Cardiac septum (tissue), 1 donor: ENCODE measurements at regions not wholly inside any gene's neighbourhood (a gene's known extent, or its start where the extent isn't known, plus 50 kb on each side); places are given as distances from the start of the nearest gene placed in this dataset.
"Not testable (repeated sequence)": the region's sequence is repeated elsewhere in the genome, so short reads cannot be mapped to it uniquely, and the experiment has no call there.

ENCODE experiments used
- DNase-seq: peaks from one replicate; pipeline ENCODE4 v3.0.0-alpha.2; 2020; ENCODE audit warnings: low spot score
- intact Hi-C: fragments of 100-400 bp; cut with DNase I; formaldehyde crosslinking; loops from one replicate; pipeline ENCODE4 v1.14.0; 2022
- donor health status: DM: no; HTN: no; CAD: no.

DNA sequence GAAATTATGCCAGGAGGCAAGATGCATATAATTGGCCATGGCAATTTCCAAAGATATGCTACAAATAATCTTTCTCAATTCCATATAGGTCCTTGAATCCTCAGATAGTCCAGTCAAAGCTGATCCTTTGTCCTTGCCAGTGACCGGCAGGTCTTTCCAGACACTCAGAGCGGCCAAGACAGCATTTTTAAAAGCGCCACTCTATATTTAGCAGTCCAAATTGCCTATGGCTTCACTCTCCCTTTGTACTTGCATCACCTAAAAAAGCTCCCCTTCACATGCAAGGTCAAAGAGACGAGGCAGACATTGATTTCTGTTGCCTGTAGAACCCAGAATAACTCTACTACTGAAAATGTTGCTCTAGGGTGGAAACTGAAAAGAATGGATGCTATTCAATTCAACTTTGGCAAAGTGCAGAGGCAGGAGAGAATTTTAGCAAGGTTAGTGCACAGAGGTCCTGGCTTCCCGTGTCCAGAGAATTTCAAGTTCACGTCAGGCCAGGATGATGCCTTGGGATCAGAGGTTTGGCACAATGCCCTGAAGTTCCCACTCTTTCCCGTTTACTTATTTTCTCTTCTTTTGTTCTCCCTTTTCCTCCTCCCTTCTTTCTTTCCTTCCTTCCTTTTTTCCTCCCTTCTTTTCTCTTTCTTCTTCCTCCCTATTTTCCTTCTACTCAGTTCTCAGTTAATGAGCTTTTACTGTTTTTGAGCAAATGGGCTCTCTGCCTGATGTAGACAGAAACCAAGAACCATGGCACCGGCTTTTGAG lies 108.5 kb downstream of the KCNK1 start:
- intact Hi-C loops, result loop anchor here (2.0 kb wide), 1 partner anchor 56 kb away; no protein-coding TSS in a partner anchor
- DNase-seq, result no peak

DNA sequence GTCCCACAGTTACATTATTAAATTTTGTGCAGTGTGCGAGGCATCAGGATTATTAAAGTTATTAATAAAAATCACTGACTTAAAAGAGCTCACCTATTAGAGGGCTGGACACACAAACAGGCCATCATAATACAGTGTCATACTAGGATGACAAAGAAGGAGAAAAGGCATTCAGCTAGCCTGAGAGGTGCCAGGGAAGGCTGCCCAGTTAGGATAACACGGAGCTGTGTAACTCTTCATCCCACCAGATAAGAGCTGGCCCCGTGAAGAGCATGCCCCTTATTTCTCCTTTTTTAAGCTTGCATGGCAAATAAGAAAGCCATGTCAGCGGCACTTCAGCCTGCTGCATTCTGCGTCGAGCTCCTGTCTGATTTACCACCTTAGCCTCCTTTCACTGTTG lies 109.5 kb downstream of the KCNK1 start:
- intact Hi-C loops, result loop anchor here (2.0 kb wide), 1 partner anchor 57 kb away; no protein-coding TSS in a partner anchor
- no peak for DNase-seq

DNA sequence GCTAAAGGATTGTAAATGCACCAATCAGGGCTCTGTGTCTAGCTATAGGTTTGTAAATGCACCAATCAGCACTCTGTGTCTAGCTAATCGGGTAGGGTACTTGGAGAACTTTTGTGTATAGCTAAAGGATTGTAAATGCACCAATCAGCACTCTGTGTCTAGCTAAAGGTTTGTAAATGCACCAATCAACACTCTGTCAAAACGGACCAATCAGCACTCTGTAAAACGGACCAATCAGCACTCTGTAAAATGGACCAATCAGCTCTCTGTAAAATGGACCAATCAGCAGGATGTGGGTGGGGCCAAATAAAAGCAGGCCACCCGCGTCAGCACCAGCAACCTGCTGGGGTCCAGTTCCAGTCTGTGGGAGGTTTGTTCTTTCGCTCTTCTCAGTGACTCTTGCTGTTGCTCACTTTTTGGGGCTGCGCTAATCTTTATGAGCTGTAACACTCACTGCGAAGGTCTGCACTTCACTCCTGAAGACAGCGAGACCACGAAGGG lies 110.3 kb downstream of the KCNK1 start:
- DNase-seq, intact Hi-C loops: not testable (repeated sequence)

DNA sequence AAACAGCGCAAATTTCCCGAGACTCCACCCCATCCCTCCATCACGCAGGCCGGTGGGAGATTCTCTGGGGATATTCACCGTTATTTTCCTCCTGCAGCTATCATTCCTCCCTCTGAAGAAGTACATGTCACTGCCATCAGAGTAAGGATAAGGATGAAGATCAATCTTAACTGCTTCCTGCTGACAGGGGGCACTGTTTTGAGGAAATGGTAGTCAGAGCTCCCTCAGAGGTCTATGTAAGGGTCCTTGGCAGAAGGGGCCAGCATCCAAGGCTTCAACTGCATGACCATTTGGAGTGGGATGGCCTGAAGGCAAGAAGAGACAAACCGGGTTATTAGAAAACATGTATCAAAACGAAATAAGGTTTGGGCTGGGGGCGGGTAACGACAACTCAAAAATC lies 111.5 kb downstream of the KCNK1 start:
- intact Hi-C loops, result no loop called here
- DNase-seq, result no peak

DNA sequence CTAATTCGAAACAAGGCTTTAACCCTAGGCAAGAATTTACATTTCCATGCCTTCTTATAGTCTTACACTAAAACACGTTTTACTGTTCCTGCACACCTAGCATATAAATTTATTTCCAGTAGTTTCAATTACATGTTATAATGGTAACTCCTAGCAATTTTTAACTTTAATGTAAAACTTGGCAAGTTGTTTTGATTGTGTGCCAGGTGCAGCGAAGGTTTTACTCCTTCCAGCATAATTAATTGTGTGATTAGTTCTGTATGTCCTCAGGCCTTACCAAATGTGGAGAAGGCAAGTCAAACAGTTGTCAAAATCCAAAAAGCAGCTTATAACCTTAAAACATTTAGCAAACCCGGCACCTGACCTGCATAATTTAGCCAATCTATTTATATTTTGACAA lies 114.8 kb downstream of the KCNK1 start:
- intact Hi-C loops, result no loop called here
- no peak for DNase-seq

DNA sequence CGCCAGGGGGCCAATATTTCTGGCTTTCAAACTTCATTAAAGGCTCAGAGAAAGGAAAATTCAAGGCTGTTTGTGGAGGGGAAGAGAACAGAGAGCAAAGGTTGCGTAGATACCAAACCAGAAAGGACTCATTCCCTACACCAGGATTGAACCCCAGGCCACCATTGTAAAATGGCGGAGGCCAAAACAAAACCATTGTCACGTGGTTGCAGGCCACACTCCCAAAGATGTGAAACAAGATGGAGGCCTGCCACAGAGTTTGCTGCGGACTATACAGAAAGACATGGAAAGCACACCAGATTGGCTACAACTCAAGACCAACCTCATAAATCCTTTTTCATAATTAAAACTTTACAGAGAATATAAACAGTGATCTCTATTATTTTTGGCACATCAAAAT lies 116.5 kb downstream of the KCNK1 start:
- intact Hi-C loops, result no loop called here
- DNase-seq, result no peak

DNA sequence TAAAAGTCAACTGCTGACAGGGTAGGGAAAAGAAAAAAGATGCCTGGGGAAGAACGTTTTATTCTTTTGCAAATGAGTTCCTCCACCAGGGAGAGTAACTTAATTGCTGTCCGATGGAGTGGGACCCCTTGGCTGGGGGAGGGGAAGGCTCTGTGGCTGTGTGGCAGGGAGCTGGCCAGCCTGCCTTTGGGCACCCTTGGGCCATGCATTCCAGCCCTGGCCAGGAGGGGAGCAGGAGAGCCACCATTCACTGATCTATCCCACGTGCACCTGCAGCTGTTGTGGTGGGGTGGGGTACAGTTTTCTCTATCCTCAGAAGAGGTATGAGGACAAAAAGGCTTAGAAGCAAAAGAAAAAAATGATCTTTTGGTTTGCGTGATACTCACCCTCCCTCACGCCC lies 116.9 kb downstream of the KCNK1 start:
- DNase-seq, result no peak
- intact Hi-C loops, result no loop called here

DNA sequence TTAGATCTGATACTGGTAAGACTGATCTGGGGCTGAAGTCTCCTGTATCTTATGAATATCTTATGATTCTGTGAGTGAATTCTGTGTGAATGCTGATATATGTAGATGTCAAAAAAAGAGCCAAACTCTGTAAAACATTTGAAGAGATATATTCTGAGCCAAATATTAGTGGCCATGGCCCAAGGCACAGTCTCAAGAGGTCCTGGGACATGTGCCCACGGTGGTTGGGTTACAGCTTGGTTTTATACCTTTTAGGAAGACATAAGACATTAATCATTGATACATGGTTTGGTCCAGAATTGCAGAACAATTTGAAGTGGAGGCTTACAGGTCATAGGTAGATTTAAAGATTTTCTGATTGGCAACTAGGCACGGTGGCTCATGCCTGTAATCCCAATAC lies 118.3 kb downstream of the KCNK1 start:
- intact Hi-C loops, result no loop called here
- no peak for DNase-seq

DNA sequence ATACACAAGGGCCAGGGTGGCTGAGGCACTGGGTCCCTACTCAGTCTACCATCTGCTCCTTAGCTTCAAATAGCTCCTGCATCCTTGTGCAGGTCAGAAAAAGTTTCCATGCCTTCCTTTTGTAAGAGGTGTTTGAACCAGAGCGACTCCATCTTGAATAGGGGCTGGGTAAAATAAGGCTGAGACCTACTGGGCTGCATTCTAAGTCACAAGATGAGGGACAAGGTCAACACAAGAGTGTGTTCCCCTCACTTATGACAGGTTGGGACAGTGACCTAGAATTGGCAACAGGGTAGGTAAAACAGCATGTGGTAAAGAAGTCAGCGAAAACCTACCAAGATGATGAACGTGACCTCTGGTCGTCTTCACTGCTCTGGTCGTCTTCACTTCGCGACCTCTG lies 120.5 kb downstream of the KCNK1 start:
- intact Hi-C loops, result no loop called here

DNA sequence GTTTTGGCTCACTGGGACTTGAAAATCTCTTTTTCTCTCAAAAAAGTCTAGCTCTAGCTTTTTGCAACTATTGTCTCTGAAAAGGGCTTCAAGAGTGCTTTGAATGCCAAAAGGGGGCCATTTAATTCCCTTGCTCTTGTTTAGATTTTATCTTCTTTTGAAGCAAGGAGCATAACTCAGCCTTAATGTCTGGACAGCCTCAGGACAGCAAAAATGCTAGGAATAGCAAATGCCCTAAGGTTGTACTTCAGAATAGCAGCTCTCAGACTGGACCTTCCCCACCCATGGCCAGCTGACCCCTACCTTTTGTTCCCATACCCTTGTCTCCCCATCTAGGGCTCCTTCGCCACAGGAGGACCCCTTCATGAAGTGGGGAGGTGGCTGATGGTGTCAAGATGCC lies 121.4 kb downstream of the KCNK1 start:
- DNase-seq, result no peak
- intact Hi-C loops, result no loop called here

More for the DNA sequence above, 120.5 kb downstream of the KCNK1 start:
- no peak for DNase-seq

DNA sequence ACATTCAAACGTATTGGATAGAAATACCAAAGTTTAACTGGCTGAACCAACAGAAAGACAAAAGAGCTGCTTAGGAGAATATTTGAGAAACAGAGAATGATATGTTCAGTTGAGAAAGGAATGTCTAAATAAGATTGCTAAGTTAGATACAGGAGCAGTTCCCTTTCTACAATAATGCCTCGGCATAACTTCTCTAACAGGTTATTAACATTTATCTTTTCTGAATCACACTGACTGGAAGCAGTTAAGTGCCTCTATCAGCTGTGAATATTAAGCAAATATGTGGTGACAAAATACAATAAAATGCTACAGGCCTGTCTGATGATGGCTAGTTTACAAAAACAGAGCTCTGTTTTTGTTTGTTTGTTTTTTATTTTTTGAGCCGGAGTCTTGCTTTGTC lies 121.9 kb downstream of the KCNK1 start:
- intact Hi-C loops, result no loop called here
- no peak for DNase-seq

DNA sequence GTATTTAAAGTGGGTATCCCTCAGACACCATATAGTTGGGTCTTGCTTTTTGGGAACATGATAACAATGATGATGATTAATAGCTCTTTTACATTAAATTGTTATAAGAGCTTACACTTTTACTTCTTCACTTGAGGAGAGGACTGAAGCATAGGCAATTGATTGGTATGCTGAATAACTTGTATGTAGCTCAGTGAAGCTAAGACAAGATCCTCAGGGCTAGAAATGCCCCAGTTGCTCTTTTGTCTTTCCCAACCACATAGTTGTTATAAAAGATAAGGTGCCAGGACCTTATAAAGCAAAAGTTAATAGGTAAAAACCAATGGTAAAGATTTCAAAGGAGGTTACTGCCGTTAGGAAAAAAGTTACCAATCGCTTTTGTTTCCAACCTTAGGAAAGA lies 123.4 kb downstream of the KCNK1 start:
- DNase-seq, result no peak
- intact Hi-C loops, result no loop called here

DNA sequence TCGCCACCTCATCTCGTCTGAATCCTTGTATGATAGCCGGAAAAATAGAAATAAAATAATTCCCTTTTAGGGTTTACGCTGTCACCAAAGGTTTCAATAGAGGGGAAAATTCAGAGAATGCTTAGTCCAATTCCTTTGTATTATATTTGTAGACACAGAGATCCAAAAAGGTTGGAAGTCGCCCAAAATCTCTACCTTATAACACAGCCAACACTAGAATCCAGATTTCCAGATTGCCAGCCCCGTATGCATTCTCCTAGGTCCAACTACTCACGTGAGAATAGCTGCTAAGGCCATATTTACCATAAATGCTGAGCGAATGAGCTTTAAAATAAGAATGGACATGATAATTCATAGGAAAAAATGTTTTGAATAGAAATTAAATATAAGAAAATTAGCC lies 124.5 kb downstream of the KCNK1 start:
- intact Hi-C loops, result no loop called here
- DNase-seq, result no peak

DNA sequence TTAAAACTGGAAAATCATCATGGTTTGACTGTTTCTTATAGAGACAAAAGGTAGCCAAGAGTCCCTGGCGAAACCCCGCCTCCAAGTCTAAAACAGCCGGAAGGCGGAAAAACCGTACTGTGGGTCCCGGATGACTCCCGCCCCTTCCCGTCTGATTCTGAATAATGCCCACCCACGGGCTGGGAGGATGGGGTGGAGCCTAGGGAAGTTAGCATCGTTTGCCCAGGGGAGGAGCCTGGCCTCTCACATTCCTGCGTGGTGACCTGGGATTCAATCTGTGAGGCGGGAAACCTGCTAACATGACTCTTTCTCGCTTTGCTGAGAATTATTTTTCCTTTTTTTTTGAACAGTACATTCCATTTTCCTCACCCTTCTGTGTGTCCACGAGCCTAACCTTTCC lies 124.9 kb downstream of the KCNK1 start:
- intact Hi-C loops, result no loop called here
- no peak for DNase-seq

DNA sequence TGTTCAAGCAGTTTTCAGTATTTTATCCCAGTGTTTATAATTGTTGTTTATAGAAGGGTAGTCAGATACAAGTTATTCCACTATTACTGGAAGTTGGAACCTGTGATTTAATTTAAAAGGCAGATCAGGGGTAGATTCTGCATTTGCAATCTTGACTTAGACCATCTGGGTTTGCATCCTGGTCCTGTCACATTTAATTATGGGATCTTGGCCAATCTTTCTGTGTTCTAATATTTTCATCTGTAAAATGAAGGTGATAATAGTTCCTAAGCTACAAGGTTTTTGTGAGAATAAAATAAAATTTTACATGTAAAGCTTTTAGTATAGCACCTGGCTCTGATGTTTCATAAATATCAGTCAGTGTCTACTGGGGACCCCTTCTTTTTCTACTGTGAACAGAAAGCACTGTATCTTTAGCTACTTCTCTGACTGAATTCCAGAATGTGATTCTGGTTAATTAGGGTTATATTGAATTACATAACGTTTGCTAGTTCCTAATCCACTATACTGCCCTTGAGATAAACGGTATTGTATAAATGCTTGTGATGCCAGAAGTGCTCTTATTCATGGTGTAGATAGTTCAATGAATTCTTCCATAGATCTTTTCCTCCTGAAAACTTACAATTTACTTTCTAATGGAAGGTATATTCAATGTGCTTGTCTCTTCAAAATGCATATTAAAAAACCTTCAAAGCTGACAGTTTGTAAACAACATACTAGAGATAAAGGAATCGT lies 131.0 kb downstream of the KCNK1 start:
- intact Hi-C loops, result no loop called here
- no peak for DNase-seq

DNA sequence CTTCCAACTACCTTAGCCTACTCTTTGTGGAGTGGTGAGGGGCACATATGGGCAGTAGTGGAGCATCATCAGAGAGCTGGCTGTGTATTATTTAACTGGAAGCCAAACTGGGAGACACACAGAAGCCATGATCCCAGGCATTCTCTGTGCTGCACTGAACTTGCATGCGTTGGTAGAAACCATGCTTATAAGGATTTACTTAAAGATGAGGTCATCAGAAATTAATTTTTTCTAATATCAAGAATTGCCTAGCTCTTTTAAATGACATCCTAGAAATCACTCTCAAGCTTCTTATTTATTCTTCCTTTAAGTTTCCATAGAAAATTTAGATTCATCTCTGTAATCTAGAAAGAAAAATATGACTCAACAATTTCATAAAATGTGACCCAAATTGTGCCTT lies 136.2 kb downstream of the KCNK1 start:
- intact Hi-C loops, result no loop called here
- DNase-seq, result no peak

DNA sequence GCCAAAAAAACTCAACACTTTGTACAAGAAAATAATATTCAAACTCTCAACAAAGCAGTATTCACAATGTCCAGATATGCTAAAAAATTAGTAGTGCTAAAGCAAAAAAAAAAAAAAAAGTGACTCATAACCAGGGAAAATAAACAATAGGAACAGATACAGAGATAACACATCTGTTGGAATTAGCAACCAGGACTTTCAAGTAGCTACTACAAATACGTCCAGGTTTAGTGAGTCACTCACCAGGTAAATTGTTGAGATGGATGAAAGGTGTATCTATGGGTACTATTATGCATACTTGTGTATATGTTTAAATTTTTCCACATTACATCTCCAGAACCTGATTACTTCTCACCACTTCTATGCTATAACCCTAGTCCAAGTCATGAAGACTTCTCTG lies 144.8 kb upstream of the SLC35F3 start:
- DNase-seq, result no peak
- intact Hi-C loops, result no loop called here

DNA sequence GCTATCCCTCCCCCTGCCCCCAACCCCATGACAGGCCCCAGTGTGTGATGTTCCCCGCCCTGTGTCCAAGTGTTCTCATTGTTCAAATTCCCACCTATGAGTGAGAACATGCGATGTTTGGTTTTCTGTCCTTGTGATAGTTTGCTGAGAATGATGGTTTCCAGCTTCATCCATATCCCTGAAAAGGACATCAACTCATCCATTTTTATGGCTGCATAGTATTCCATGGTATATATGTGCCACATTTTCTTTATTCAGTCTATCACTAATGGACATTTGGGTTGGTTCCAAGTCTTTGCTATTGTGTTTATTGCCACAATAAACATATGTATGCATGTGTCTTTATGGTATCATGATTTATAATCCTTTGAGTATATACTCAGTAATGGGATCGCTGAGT lies 140.2 kb upstream of the SLC35F3 start:
- DNase-seq, intact Hi-C loops: not testable (repeated sequence)

DNA sequence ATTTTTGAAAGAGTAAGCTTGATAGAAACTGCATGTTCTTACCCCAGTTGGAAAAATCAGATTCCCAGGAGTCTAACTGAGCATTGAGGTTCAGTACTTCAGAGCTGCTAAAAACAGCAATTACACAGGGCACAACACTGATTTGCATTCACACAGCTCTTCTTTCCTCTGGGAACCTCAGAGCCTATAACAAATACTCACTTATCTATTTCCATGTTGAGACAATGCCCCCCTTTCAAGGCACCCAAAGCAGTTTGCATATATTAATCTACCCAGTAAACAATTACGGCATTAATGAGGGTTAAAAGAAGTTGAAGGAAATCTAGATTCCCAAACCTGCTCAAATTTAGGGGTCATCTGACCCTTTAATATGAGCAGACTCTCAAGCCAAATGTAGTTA lies 126.9 kb upstream of the SLC35F3 start:
- intact Hi-C loops, result no loop called here
- no peak for DNase-seq

DNA sequence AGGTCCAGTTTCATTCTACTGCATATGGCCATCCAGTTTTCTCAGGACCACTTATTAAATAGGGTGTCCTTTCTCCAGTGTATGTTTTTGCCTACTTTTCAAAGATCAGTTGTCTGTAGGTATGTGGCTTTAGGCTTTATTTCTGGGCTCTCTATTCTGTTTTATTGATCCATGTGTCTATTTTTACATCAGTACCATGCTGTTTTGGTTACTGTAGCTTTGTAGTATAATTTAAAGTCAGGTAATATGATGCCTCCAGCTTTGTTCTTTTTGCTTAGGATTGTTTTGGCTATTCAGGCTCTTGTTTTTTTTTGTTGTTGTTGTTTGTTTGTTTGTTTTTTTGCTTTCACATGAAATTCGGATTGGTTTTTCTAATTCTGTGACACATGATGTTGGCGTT lies 124.4 kb upstream of the SLC35F3 start:
- intact Hi-C loops, result no loop called here
- DNase-seq, result no peak
